GM12878 (cell line): ENCODE measurements at regions not wholly inside any gene's neighbourhood (a gene's known extent, or its start where the extent isn't known, plus 50 kb on each side); places are given as distances from the start of the nearest gene placed in this dataset.

ENCODE experiments used
- ATAC-seq: fragments of 200-7000 bp; cut with Tn5 transposase; 3 replicates; pipeline ENCODE4 v1.9.1; 2020; ENCODE audit warnings: mild to moderate bottlenecking, moderate library complexity
- BruUV-seq: library from RNA; stranded (reverse); fragments of 400-500 nt; replicated peaks from 2 replicates; lab custom pipeline; 2021; lab: Mats Ljungman, UMichigan
- CTCF ChIA-PET: fragments of 300-600 bp; sonication (Branson Sonifier 250); formaldehyde crosslinking; extraction: SDS; loops from one replicate; lab custom pipeline; 2021; ENCODE audit warnings: inconsistent platforms; lab: Yijun Ruan, JAX
- POLR2A ChIA-PET: fragments of 350-600 bp; formaldehyde crosslinking; extraction: SDS; loops from one replicate; lab custom pipeline; 2021; ENCODE audit warnings: inconsistent platforms; lab: Charles Lee
- RAD21 ChIA-PET: fragments of 300-600 bp; sonication (Branson Sonifier 250); formaldehyde crosslinking; loops from one replicate; lab custom pipeline; 2023; ENCODE audit warnings: antibody characterized with exemption; ENCODE audit not compliant: unreplicated experiment; lab: Charles Lee
- SMC1A ChIA-PET: fragments of 300-600 bp; sonication (Branson Sonifier 250); formaldehyde crosslinking; loops from one replicate; lab custom pipeline; 2023; ENCODE audit not compliant: unreplicated experiment, uncharacterized antibody; lab: Charles Lee
- DNase-seq: peaks from one replicate; pipeline ENCODE4 v3.0.0-alpha.2; 2011; ENCODE audit warnings: low read depth, low spot score
- FAIRE-seq: peaks from 3 replicates; lab custom pipeline; 2011; peaks lifted over from hg19 to GRCh38; lab: Jason Lieb, UNC
- H2AFZ ChIP-seq: 2 replicates; pipeline ENCODE4 v1.6.0; 2011; ENCODE audit warnings: low read depth, low read length, control low read depth; ENCODE audit not compliant: control insufficient read depth
- H3K27ac ChIP-seq: 2 replicates; pipeline ENCODE4 v1.5.1; 2011; ENCODE audit warnings: control low read depth; ENCODE audit not compliant: control insufficient read depth, insufficient read depth
- H3K27me3 ChIP-seq, 2 experiments: replicated peaks in 1 of 2; 2 replicates each; pipeline versions ENCODE4 v1.6.0 to v1.6.1; 2011; ENCODE audit warnings: low read length in 1 of 2; ENCODE audit not compliant: control insufficient read depth in 2 of 2, insufficient read depth in 2 of 2
- H3K36me3 ChIP-seq, 2 experiments: 2 replicates each; pipeline ENCODE4 v1.5.1; 2011; ENCODE audit warnings: low read length in 1 of 2; ENCODE audit not compliant: control insufficient read depth in 2 of 2, insufficient read depth in 2 of 2
- H3K4me1 ChIP-seq: 2 replicates; pipeline ENCODE4 v1.6.1; 2011; ENCODE audit warnings: mild to moderate bottlenecking, low read length, moderate library complexity, mixed read lengths; ENCODE audit not compliant: control insufficient read depth, insufficient read depth
- H3K4me2 ChIP-seq: 2 replicates; pipeline ENCODE4 v1.6.0; 2011; ENCODE audit warnings: control low read depth; ENCODE audit not compliant: control insufficient read depth, insufficient read depth
- H3K4me3 ChIP-seq: fragments of 200-600 bp; sonication (generic); 2 replicates; pipeline ENCODE4 v1.5.1; 2016
- H3K79me2 ChIP-seq: 2 replicates; pipeline ENCODE4 v1.6.0; 2011; ENCODE audit warnings: low read length; ENCODE audit not compliant: control insufficient read depth, insufficient read depth
- H3K9ac ChIP-seq: 2 replicates; pipeline ENCODE4 v1.8.0; 2011; ENCODE audit warnings: low read length, control low read depth, mixed read lengths; ENCODE audit not compliant: control insufficient read depth, insufficient read depth
- H3K9me3 ChIP-seq: replicated peaks from 3 replicates; pipeline ENCODE4 v1.5.1; 2011; ENCODE audit warnings: mild to moderate bottlenecking, low read length; ENCODE audit not compliant: control insufficient read depth, insufficient read depth
- H4K20me1 ChIP-seq: 2 replicates; pipeline ENCODE4 v1.6.0; 2011; ENCODE audit not compliant: control insufficient read depth, insufficient read depth
- CBFB ChIP-seq: IDR thresholded peaks from 2 replicates; pipeline ENCODE4 v1.6.1; 2016; ENCODE audit warnings: antibody characterized with exemption, low read depth
- CBX5 ChIP-seq: sonication (generic); IDR thresholded peaks from 2 replicates; pipeline ENCODE4 v1.6.1; 2016; ENCODE audit warnings: low read depth, moderate library complexity, mild to moderate bottlenecking, inconsistent platforms
- DPF2 ChIP-seq: fragments of 450-650 bp; IDR thresholded peaks from 2 replicates; pipeline ENCODE4 v1.6.1; 2017; ENCODE audit warnings: mild to moderate bottlenecking
- EP300 ChIP-seq, 2 experiments: fragments of 150-350 bp in 1 of 2; IDR thresholded peaks; 2 replicates each; pipeline ENCODE4 v1.6.1; 2011 to 2012; ENCODE audit warnings: low read depth in 2 of 2, low read length in 2 of 2, borderline replicate concordance in 1 of 2, improper control_type of control experiment in 1 of 2, inconsistent platforms in 1 of 2; ENCODE audit not compliant: control insufficient read depth in 1 of 2
- ETV6 ChIP-seq, 2 experiments: fragments of 450-650 bp in 1 of 2; IDR thresholded peaks in 1 of 2; conservative IDR thresholded peaks in 1 of 2; 2 replicates each; pipeline ENCODE4 v1.6.1; 2014; ENCODE audit warnings: antibody characterized with exemption in 1 of 2, borderline replicate concordance in 1 of 2, low read depth in 1 of 2, mild to moderate bottlenecking in 1 of 2, moderate library complexity in 1 of 2
- JUNB ChIP-seq: IDR thresholded peaks from 2 replicates; pipeline ENCODE4 v1.6.1; 2016; ENCODE audit warnings: antibody characterized with exemption, mild to moderate bottlenecking
- KDM1A ChIP-seq: fragments of 200-600 bp; sonication (generic); IDR thresholded peaks from 2 replicates; pipeline ENCODE4 v1.6.1; 2016; ENCODE audit warnings: borderline replicate concordance
- NBN ChIP-seq: fragments of 450-650 bp; IDR thresholded peaks from 2 replicates; pipeline ENCODE4 v1.6.1; 2016
- NR2C2 ChIP-seq: IDR thresholded peaks from 2 replicates; pipeline ENCODE4 v1.6.1; 2011; ENCODE audit warnings: borderline replicate concordance, low read depth; ENCODE audit not compliant: control insufficient read depth, insufficient read length
- NR2F1 ChIP-seq: fragments of 450-650 bp; conservative IDR thresholded peaks from 2 replicates; pipeline ENCODE4 v1.6.1; 2017; ENCODE audit warnings: mild to moderate bottlenecking
- PAX5 ChIP-seq: IDR thresholded peaks from 2 replicates; pipeline ENCODE4 v1.6.1; 2011; ENCODE audit warnings: low read depth, low read length, borderline replicate concordance
- RAD21 ChIP-seq: IDR thresholded peaks from 2 replicates; pipeline ENCODE4 v1.6.1; 2011; ENCODE audit warnings: mild to moderate bottlenecking, low read depth, low read length, moderate library complexity; ENCODE audit not compliant: insufficient read depth
- SMAD1 ChIP-seq: fragments of 450-650 bp; IDR thresholded peaks from 2 replicates; pipeline ENCODE4 v1.6.1; 2018; ENCODE audit warnings: mild to moderate bottlenecking, low read depth; ENCODE audit not compliant: partially characterized antibody
- TCF3 ChIP-seq: IDR thresholded peaks from 2 replicates; pipeline ENCODE4 v1.6.1; 2012; ENCODE audit warnings: low read depth, mild to moderate bottlenecking, low read length, borderline replicate concordance; ENCODE audit not compliant: insufficient read depth
- TCF7 ChIP-seq: IDR thresholded peaks from 2 replicates; pipeline ENCODE4 v1.6.1; 2014; ENCODE audit warnings: antibody characterized with exemption, borderline replicate concordance
- ZBED1 ChIP-seq: IDR thresholded peaks from 2 replicates; pipeline ENCODE4 v1.6.1; 2016; ENCODE audit warnings: borderline replicate concordance
- ZNF274 ChIP-seq: IDR thresholded peaks from one replicate; pipeline ENCODE4 v1.8.0; 2011; ENCODE audit not compliant: insufficient read length, insufficient read depth
- WGBS: methylation state at CpG from one replicate; pipeline ENCODE4 v1.1.6; 2016; ENCODE audit warnings: low lambda C conversion rate; ENCODE audit not compliant: insufficient replicate concordance, insufficient coverage; ENCODE audit errors: missing lambda C conversion rate; 5-methylcytosine and 5-hydroxymethylcytosine counted together
- in situ Hi-C: fragments of 300-500 bp; cut with MboI; formaldehyde crosslinking; loops from 9 replicates; pipeline ENCODE4 v1.14.3; 2018; ENCODE audit warnings: mixed read lengths
- intact Hi-C: fragments of 100-400 bp; cut with micrococcal nuclease; formaldehyde crosslinking; loops from one replicate; pipeline ENCODE4 v1.14.2; 2022; ENCODE audit not compliant: unreplicated experiment
- TF ChIP-seq, protein P1 (sequence below): IDR thresholded peaks from 2 replicates; pipeline ENCODE4 v1.6.1; 2011; ENCODE audit warnings: low read depth, mild to moderate bottlenecking, low read length, moderate library complexity, borderline replicate concordance; ENCODE audit errors: extremely low read depth
- TF ChIP-seq, protein P2 (sequence below): IDR thresholded peaks from 2 replicates; pipeline ENCODE4 v1.6.1; 2011; ENCODE audit warnings: low read depth, low read length, improper control_type of control experiment, borderline replicate concordance

DNA sequence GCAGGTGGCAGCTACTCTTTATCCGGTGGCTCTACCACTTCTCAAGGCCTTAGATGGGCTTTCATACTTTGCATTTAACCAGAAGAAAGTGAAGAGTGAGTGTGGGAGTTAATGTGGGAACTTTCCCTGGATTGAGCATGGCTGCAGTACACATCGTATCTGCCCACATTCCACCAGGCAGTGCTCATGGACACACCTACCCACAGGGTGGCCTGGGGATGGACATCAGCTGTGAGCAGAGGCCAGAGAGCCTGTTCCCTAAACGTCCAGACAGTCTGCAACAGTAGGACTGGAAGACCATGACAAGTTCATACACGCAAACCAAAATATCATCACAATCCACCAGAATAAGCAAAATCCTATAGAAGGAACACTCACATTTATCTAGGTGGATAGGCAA is 213.8 kb downstream of the IRX1 start (continued):
- TF ChIP-seq TCF3: no peak
- TF ChIP-seq, protein P1, sequence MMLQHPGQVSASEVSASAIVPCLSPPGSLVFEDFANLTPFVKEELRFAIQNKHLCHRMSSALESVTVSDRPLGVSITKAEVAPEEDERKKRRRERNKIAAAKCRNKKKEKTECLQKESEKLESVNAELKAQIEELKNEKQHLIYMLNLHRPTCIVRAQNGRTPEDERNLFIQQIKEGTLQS: no peak
- no peak for TF ChIP-seq NR2F1
- TF ChIP-seq ZBED1: no peak
- no peak for TF ChIP-seq RAD21
- TF ChIP-seq JUNB: no peak
- no peak for TF ChIP-seq DPF2
- TF ChIP-seq EP300 (IDR thresholded peaks at IDR 0.05; ENCODE audit: borderline replicate concordance in 1 of 2, control insufficient read depth in 1 of 2, low read depth in 2 of 2, low read length in 2 of 2): no peak
- no peak for TF ChIP-seq ZNF274

DNA sequence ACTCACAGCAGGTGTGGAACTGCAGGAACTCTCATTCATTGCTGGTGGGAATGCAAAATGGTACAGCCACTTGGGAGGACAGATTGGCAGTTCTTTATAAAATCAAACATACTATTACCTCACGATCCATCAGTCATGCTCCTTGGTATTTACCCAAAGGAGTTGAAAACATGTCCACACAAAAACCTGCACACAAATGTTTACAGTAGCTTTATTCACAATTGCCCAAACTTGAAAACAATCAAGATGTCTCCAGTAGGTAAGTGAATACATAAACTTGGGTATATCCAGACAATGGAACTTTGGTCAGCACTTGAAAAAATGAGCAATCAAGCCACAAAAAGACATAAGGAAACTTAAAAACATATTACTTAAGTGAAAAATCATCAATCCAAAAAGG is 215.5 kb downstream of the IRX1 start:
- H3K4me1 ChIP-seq: no peaks in the 10 kb centered on the region
- H3K27ac ChIP-seq: no peak overlapping the region
- WGBS: 0% methylated on average over 1 of the region's 1 CpG
- H3K9me3 ChIP-seq: no peaks in the 10 kb centered on the region; the same call in 2 of the 3 replicates
- CTCF ChIA-PET: no interaction called here
- H3K27me3 ChIP-seq: no peaks in the 10 kb centered on the region
- H4K20me1 ChIP-seq: no peaks in the 10 kb centered on the region
- in situ Hi-C loops: no loop called here
- intact Hi-C loops: no loop called here
- BruUV-seq: no TSS peak
- SMC1A ChIA-PET: no interaction called here
- RAD21 ChIA-PET: no interaction called here
- POLR2A ChIA-PET: no interaction called here
- H3K79me2 ChIP-seq: no peaks in the 10 kb centered on the region
- no peak for TF ChIP-seq NR2C2
- TF ChIP-seq NBN: no peak
- no peak for TF ChIP-seq PAX5
- no peak for TF ChIP-seq NR2F1
- TF ChIP-seq TCF7: no peak
- no peak for TF ChIP-seq SMAD1
- no peak for TF ChIP-seq CBX5
- TF ChIP-seq, protein P2, sequence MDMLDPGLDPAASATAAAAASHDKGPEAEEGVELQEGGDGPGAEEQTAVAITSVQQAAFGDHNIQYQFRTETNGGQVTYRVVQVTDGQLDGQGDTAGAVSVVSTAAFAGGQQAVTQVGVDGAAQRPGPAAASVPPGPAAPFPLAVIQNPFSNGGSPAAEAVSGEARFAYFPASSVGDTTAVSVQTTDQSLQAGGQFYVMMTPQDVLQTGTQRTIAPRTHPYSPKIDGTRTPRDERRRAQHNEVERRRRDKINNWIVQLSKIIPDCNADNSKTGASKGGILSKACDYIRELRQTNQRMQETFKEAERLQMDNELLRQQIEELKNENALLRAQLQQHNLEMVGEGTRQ: no peak
- TF ChIP-seq ETV6 (conservative IDR thresholded peaks at IDR 0.05 in 1 of 2, IDR thresholded peaks at IDR 0.05 in 1 of 2; ENCODE audit: borderline replicate concordance in 1 of 2, low read depth in 1 of 2): no peak
- TF ChIP-seq CBFB: no peak
- no peak for TF ChIP-seq KDM1A
- H3K4me3 ChIP-seq: no peak overlapping the region
- no peak overlapping the region for H3K4me2 ChIP-seq
- no peak for ATAC-seq
- FAIRE-seq: no peak
- no peaks in the 10 kb centered on the region for H3K36me3 ChIP-seq
- H2AFZ ChIP-seq: no peak overlapping the region
- DNase-seq: no peak
- no peak overlapping the region for H3K9ac ChIP-seq
